Stimulated activated naive CD8-positive, alpha-beta T cell treated with anti-CD3 and anti-CD28 coated beads, Interleukin-15, amount 100 ng/mL, for 72 hours (primary cell): ENCODE measurements at regions not wholly inside any gene's neighbourhood (a gene's known extent, or its start where the extent isn't known, plus 50 kb on each side); places are given as distances from the start of the nearest gene placed in this dataset.

Source experiments
- ATAC-seq: fragments of 150-1000 bp; cut with Tn5 transposase; 2 replicates; pipeline ENCODE4 v1.10.0; 2021; ENCODE audit warnings: mild to moderate bottlenecking, moderate library complexity
- DNase-seq, 2 donors: peaks; one replicate each; pipeline ENCODE4 v3.0.0; 2021 to 2022
- H3K27ac Mint-ChIP-seq, 2 donors: one replicate each; pipeline ENCODE4 v1.8.0; 2022; ENCODE audit warnings: mild to moderate bottlenecking in 2 of 2, mixed read lengths in 2 of 2, moderate library complexity in 2 of 2
- H3K27me3 Mint-ChIP-seq: one replicate; pipeline ENCODE4 v1.8.0; 2022; ENCODE audit warnings: mixed read lengths
- H3K4me1 Mint-ChIP-seq: one replicate; pipeline ENCODE4 v1.8.0; 2022; ENCODE audit warnings: mild to moderate bottlenecking, mixed read lengths
- H3K4me3 Mint-ChIP-seq, 2 donors: one replicate each; pipeline ENCODE4 v1.8.0; 2022; ENCODE audit warnings: mild to moderate bottlenecking in 2 of 2, mixed read lengths in 2 of 2, moderate library complexity in 1 of 2
- H3K9me3 Mint-ChIP-seq, 2 donors: one replicate each; pipeline ENCODE4 v1.8.0; 2022; ENCODE audit warnings: mixed read lengths in 2 of 2

- H3K27me3 Mint-ChIP-seq: no peaks in the 10 kb centered on the region
- no peak overlapping the region for H3K27ac Mint-ChIP-seq
- DNase-seq (no peak), ATAC-seq (no peak)
- peaks cover 6 to 11% of the 10 kb centered on the region in 2 donors for H3K9me3 Mint-ChIP-seq
- H3K4me1 Mint-ChIP-seq: no peaks in the 10 kb centered on the region
- no peak overlapping the region for H3K4me3 Mint-ChIP-seq
These were observed 87.9 kb upstream of the FLRT2 start for GRCh38 chr14:85441909-85442643.

- Mint-ChIP-seq H3K4me3 (no peak overlapping the region), H3K27ac (no peak overlapping the region), H3K27me3 (no peaks in the 10 kb centered on the region), H3K9me3 (peaks cover 6 to 11% of the 10 kb centered on the region in 2 donors), H3K4me1 (no peaks in the 10 kb centered on the region)
- no peak for ATAC-seq
- no peak for DNase-seq
These were observed 86.9 kb upstream of the FLRT2 start for GRCh38 chr14:85442996-85443395.

GRCh38 chr14:85444635-85445034 lies 85.3 kb upstream of the FLRT2 start:
- ATAC-seq: no peak
- no peak for DNase-seq

GRCh38 chr14:85445151-85445795 lies 84.7 kb upstream of the FLRT2 start:
- ATAC-seq: no peak
- DNase-seq: no peak
- H3K27me3 Mint-ChIP-seq: no peaks in the 10 kb centered on the region
- no peak overlapping the region for H3K27ac Mint-ChIP-seq
- H3K4me3 Mint-ChIP-seq: no peak overlapping the region
- H3K9me3 Mint-ChIP-seq: peaks cover 0 to 7% of the 10 kb centered on the region in 2 donors
- H3K4me1 Mint-ChIP-seq: no peaks in the 10 kb centered on the region

More at GRCh38 chr14:85444635-85445034, 85.3 kb upstream of the FLRT2 start:
- H3K4me3 Mint-ChIP-seq: no peak overlapping the region
- no peaks in the 10 kb centered on the region for H3K4me1 Mint-ChIP-seq
- no peak overlapping the region for H3K27ac Mint-ChIP-seq
- peaks cover 0 to 7% of the 10 kb centered on the region in 2 donors for H3K9me3 Mint-ChIP-seq
- no peaks in the 10 kb centered on the region for H3K27me3 Mint-ChIP-seq

GRCh38 chr14:85447883-85448282 lies 82.1 kb upstream of the FLRT2 start:
- Mint-ChIP-seq H3K27me3 (no peaks in the 10 kb centered on the region), H3K27ac (no peak overlapping the region), H3K9me3 (peaks cover 0 to 7% of the 10 kb centered on the region in 2 donors), H3K4me3 (no peak overlapping the region), H3K4me1 (no peaks in the 10 kb centered on the region)
- no peak for ATAC-seq
- DNase-seq: no peak

GRCh38 chr14:85451421-85451820 lies 78.5 kb upstream of the FLRT2 start:
- ATAC-seq (no peak), DNase-seq (no peak)
- H3K9me3 Mint-ChIP-seq: no peaks in the 10 kb centered on the region
- H3K4me1 Mint-ChIP-seq: no peaks in the 10 kb centered on the region
- H3K4me3 Mint-ChIP-seq: no peak overlapping the region
- H3K27ac Mint-ChIP-seq: no peak overlapping the region
- H3K27me3 Mint-ChIP-seq: no peaks in the 10 kb centered on the region

GRCh38 chr14:85453401-85454225 lies 76.3 kb upstream of the FLRT2 start:
- Mint-ChIP-seq H3K4me1 (no peaks in the 10 kb centered on the region), H3K27me3 (no peaks in the 10 kb centered on the region), H3K4me3 (no peak overlapping the region), H3K27ac (no peak overlapping the region), H3K9me3 (no peaks in the 10 kb centered on the region)
- ATAC-seq: no peak
- no peak for DNase-seq

GRCh38 chr14:85454226-85454813 lies 75.6 kb upstream of the FLRT2 start:
- Mint-ChIP-seq H3K27me3 (no peaks in the 10 kb centered on the region), H3K4me3 (no peak overlapping the region)

GRCh38 chr14:85459361-85460000 lies 70.5 kb upstream of the FLRT2 start:
- Mint-ChIP-seq H3K9me3 (peaks cover 0 to 4% of the 10 kb centered on the region in 2 donors), H3K4me3 (no peak overlapping the region), H3K27me3 (no peaks in the 10 kb centered on the region), H3K27ac (no peak overlapping the region), H3K4me1 (no peaks in the 10 kb centered on the region)
- DNase-seq (no peak), ATAC-seq (no peak)

More at GRCh38 chr14:85454226-85454813, 75.6 kb upstream of the FLRT2 start:
- Mint-ChIP-seq H3K4me1 (no peaks in the 10 kb centered on the region), H3K27ac (no peak overlapping the region), H3K9me3 (no peaks in the 10 kb centered on the region)
- ATAC-seq (no peak), DNase-seq (no peak)

GRCh38 chr14:85461432-85462133 lies 68.4 kb upstream of the FLRT2 start:
- no peaks in the 10 kb centered on the region for H3K27me3 Mint-ChIP-seq
- ATAC-seq (no peak), DNase-seq (no peak)
- H3K4me3 Mint-ChIP-seq: no peak overlapping the region
- no peak overlapping the region for H3K27ac Mint-ChIP-seq
- H3K9me3 Mint-ChIP-seq: peaks cover 0 to 5% of the 10 kb centered on the region in 2 donors
- no peaks in the 10 kb centered on the region for H3K4me1 Mint-ChIP-seq

GRCh38 chr14:85463512-85463911 lies 66.4 kb upstream of the FLRT2 start:
- H3K27me3 Mint-ChIP-seq: no peaks in the 10 kb centered on the region
- DNase-seq (no peak), ATAC-seq (no peak)
- H3K4me1 Mint-ChIP-seq: no peaks in the 10 kb centered on the region
- peaks cover 0 to 5% of the 10 kb centered on the region in 2 donors for H3K9me3 Mint-ChIP-seq
- no peak overlapping the region for H3K27ac Mint-ChIP-seq
- no peak overlapping the region for H3K4me3 Mint-ChIP-seq

GRCh38 chr14:85464135-85464895 lies 65.6 kb upstream of the FLRT2 start:
- no peaks in the 10 kb centered on the region for H3K4me1 Mint-ChIP-seq
- H3K27me3 Mint-ChIP-seq: no peaks in the 10 kb centered on the region
- H3K27ac Mint-ChIP-seq: no peak overlapping the region
- no peak for ATAC-seq
- H3K4me3 Mint-ChIP-seq: no peak overlapping the region
- peaks cover 0 to 5% of the 10 kb centered on the region in 2 donors for H3K9me3 Mint-ChIP-seq
- DNase-seq: no peak

- DNase-seq (no peak), ATAC-seq (no peak)
- Mint-ChIP-seq H3K27ac (no peak overlapping the region), H3K4me3 (no peak overlapping the region), H3K9me3 (peaks cover 0 to 5% of the 10 kb centered on the region in 2 donors), H3K27me3 (no peaks in the 10 kb centered on the region), H3K4me1 (no peaks in the 10 kb centered on the region)
These were observed 63.3 kb upstream of the FLRT2 start for GRCh38 chr14:85466678-85467077.

GRCh38 chr14:85468816-85469215 lies 61.1 kb upstream of the FLRT2 start:
- Mint-ChIP-seq H3K4me3 (no peak overlapping the region), H3K27ac (no peak overlapping the region), H3K4me1 (no peaks in the 10 kb centered on the region), H3K27me3 (no peaks in the 10 kb centered on the region), H3K9me3 (peaks cover 0 to 5% of the 10 kb centered on the region in 2 donors)
- no peak for DNase-seq
- no peak for ATAC-seq
